Testis (tissue), 2 donors: ENCODE measurements at regions not wholly inside any gene's neighbourhood (a gene's known extent, or its start where the extent isn't known, plus 50 kb on each side); places are given as distances from the start of the nearest gene placed in this dataset.

Source experiments
- DNase-seq: peaks from one replicate; pipeline ENCODE4 v3.0.0-alpha.2; 2019
- H3K27ac ChIP-seq, 2 donors: fragments of 200-600 bp; sonication (generic); one replicate each; pipeline ENCODE4 v1.5.1; 2019
- H3K27me3 ChIP-seq: fragments of 200-600 bp; sonication (generic); one replicate; pipeline ENCODE4 v1.5.1; 2019
- H3K36me3 ChIP-seq: fragments of 200-600 bp; sonication (generic); one replicate; pipeline ENCODE4 v1.5.1; 2017; ENCODE audit warnings: low read depth; ENCODE audit errors: missing control alignments
- H3K4me1 ChIP-seq: fragments of 200-600 bp; sonication (generic); one replicate; pipeline ENCODE4 v1.5.1; 2019
- H3K4me3 ChIP-seq, 2 donors: fragments of 200-600 bp; sonication (generic); one replicate each; pipeline ENCODE4 v1.5.1; 2017 to 2019
- H3K9me3 ChIP-seq: fragments of 200-600 bp; sonication (generic); one replicate; pipeline ENCODE4 v1.5.1; 2017
- POLR2A ChIP-seq: fragments of 450-650 bp; IDR thresholded peaks from one replicate; pipeline ENCODE4 v1.6.1; 2017; ENCODE audit warnings: antibody characterized with exemption, mild to moderate bottlenecking, moderate library complexity
- WGBS, 2 donors: methylation state at CpG; one replicate each; pipeline ENCODE4 v1.1.5; 2018; 5-methylcytosine and 5-hydroxymethylcytosine counted together
- intact Hi-C: fragments of 100-400 bp; cut with DNase I; formaldehyde crosslinking; loops from one replicate; pipeline ENCODE4 v1.15.1; 2023; ENCODE audit warnings: low total_unique reads
- TF ChIP-seq, protein P1 (sequence below), 3 experiments: fragments of 450-650 bp in 2 of 3; fragments of 200-600 bp in 1 of 3; sonication (generic) in 1 of 3; IDR thresholded peaks; one replicate each; pipeline ENCODE4 v1.5.1; 2016 to 2019; ENCODE audit warnings: antibody characterized with exemption in 3 of 3, mild to moderate bottlenecking in 2 of 3, moderate library complexity in 1 of 3

DNA sequence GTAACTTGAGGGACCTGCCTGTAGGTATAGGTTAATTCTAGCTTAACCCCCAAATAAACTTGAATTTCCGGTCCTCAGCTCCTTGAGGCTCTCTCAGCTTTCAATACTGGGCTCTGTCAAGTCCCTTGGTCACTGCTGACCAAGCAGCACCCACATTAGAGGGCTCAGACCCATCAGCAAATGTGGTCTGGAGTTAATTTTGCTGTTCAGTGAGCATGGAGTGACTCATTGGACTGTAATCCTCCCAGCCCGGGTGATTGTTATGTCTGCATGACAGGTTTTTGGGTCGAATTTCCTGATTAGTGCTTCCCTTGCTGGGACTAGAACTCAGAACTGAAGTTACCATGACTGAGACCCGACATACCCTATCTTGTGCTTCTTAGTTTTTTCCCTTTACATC lies 130.6 kb downstream of the URB2 start:
- Histone ChIP-seq H3K4me1 (no peaks in the 10 kb centered on the region), H3K4me3 (no peak overlapping the region), H3K9me3 (no peaks in the 10 kb centered on the region), H3K27me3 (no peaks in the 10 kb centered on the region), H3K27ac (no peak overlapping the region), H3K36me3 (no peaks in the 10 kb centered on the region)
- intact Hi-C loops, result no loop called here
- no peak for TF ChIP-seq POLR2A
- TF ChIP-seq, protein P1, sequence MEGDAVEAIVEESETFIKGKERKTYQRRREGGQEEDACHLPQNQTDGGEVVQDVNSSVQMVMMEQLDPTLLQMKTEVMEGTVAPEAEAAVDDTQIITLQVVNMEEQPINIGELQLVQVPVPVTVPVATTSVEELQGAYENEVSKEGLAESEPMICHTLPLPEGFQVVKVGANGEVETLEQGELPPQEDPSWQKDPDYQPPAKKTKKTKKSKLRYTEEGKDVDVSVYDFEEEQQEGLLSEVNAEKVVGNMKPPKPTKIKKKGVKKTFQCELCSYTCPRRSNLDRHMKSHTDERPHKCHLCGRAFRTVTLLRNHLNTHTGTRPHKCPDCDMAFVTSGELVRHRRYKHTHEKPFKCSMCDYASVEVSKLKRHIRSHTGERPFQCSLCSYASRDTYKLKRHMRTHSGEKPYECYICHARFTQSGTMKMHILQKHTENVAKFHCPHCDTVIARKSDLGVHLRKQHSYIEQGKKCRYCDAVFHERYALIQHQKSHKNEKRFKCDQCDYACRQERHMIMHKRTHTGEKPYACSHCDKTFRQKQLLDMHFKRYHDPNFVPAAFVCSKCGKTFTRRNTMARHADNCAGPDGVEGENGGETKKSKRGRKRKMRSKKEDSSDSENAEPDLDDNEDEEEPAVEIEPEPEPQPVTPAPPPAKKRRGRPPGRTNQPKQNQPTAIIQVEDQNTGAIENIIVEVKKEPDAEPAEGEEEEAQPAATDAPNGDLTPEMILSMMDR (IDR thresholded peaks at IDR 0.05), result no peak
- WGBS, 2 donors, result 82 to 85% methylated on average over 3 to 4 of the region's 4 CpGs
- no peak for DNase-seq

DNA sequence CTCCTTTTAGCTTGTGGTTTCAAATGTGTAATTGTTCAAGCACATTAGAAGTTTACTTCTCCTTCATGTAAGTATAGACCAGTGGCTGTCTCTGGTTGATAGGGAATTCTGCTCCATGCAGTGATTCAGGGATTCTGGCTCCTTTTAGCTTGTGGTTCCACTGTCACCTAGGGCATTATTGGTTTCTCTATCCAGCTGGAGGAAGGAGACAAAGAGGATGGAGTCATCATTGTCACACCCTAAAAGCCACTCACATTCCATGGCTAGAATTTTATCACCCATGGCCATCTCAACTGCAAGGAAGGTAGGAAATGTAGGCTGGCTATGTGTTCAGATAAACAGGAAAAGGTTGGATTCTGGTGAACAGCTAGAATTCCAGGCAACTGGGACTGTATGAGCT lies 131.2 kb downstream of the URB2 start:
- TF ChIP-seq, protein P1 (IDR thresholded peaks at IDR 0.05), result no peak
- TF ChIP-seq POLR2A, result no peak
- Histone ChIP-seq H3K9me3 (no peaks in the 10 kb centered on the region), H3K36me3 (no peaks in the 10 kb centered on the region), H3K4me1 (no peaks in the 10 kb centered on the region), H3K27ac (no peak overlapping the region), H3K27me3 (no peaks in the 10 kb centered on the region), H3K4me3 (no peak overlapping the region)
- intact Hi-C loops, result no loop called here
- DNase-seq, result no peak

DNA sequence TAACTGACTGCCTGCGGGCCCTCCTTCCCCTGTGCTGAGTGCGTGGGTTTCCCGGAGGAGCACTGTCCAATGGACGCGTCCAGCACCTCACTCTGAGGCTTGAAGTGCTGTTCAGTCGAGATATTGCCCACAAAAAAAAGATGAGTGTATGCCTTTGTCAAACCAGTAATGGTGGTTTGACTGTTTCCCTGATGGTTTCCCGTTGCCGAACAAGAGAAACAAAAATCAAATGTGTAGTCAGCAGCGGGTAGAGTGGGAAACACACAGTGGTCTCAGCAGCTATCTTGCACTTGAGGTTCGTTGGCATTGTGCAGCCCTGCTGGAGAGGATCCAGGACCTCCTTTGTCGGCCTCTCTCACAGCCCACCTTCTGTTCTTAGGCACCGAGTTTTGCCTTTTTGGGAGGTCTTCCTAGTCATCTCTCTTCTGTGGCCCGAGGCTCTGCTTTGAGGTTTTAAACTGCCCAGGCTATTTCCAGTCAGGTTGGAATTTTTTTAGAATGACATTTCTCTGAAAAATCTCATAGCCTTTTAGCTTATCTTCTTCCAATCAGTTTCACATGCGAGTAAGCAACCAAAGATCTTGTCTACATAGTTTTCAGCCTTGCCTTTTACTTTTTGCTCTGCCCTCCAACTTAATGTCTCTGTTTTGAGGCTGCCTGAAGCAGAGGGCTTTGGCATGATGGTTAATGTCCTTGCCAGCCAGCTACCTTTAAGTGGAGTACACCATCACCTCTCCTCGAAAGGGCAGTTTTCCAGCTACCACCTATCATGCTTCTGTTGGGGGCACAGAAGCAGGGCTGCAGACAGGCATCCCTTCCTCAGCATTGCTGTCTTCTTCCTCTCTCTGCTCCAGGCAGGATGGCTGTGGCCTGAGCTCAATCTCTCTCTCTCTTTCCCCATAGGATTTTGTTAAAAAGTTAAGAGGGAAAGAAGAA lies 132.3 kb downstream of the URB2 start:
- TF ChIP-seq, protein P1 (IDR thresholded peaks at IDR 0.05), result no peak
- no peak for TF ChIP-seq POLR2A
- intact Hi-C loops, result no loop called here
- no peak for DNase-seq
- H3K36me3 ChIP-seq, result no peaks in the 10 kb centered on the region
- whole genome bisulfite sequencing, 2 donors, result 92 to 93% methylated on average over 15 of the region's 15 CpGs
- H3K9me3 ChIP-seq, result no peaks in the 10 kb centered on the region
- no peaks in the 10 kb centered on the region for H3K4me1 ChIP-seq
- no peak overlapping the region for H3K4me3 ChIP-seq
- no peak overlapping the region for H3K27ac ChIP-seq
- H3K27me3 ChIP-seq, result no peaks in the 10 kb centered on the region

DNA sequence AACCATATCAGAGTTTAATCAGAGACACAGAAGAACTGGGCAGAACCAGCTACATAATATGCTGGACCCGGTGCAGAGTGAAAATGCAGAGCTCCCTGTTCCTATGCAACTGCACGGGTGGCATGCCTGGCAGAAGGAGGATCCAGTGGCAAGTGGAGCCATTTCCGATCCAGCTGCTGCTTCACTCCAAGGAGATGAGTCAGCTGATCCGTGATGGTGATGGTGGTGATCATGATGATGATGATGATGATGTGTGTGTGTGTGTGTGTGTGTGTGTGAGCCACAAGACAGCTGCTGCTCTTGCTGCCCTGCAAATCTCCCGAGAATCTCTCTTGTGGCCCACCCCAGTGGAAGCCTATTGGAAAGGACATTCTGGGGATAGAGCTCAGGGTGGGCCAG lies 133.0 kb downstream of the URB2 start:
- H3K4me1 ChIP-seq, result no peaks in the 10 kb centered on the region
- DNase-seq, result no peak
- H3K4me3 ChIP-seq, result no peak overlapping the region
- intact Hi-C loops, result no loop called here
- H3K36me3 ChIP-seq, result no peaks in the 10 kb centered on the region
- no peak for TF ChIP-seq POLR2A
- TF ChIP-seq, protein P1 (IDR thresholded peaks at IDR 0.05), result no peak
- H3K27ac ChIP-seq, result no peak overlapping the region
- H3K27me3 ChIP-seq, result no peaks in the 10 kb centered on the region
- 88 to 90% methylated on average over 5 of the region's 5 CpGs for WGBS, 2 donors
- no peaks in the 10 kb centered on the region for H3K9me3 ChIP-seq

DNA sequence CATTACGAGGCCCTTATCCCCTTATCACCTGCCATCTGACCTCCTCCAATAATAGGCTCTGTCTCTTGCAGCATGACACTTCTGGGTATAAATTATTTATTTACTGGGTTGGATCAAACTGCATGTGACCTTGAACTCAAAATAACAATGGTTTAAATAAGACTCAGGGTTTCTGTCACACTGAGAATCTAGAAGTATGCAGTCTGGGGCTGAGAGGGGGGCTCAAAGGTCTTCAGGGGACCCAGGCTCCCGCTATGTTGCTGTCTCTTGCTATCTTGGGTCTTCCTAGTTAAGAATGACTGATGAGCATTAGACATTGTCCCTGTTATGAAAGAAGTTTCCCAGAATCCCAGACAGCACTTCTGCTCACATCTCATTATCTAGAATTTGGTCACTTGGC lies 133.5 kb downstream of the URB2 start:
- Histone ChIP-seq H3K4me3 (no peak overlapping the region), H3K36me3 (no peaks in the 10 kb centered on the region), H3K4me1 (no peaks in the 10 kb centered on the region), H3K9me3 (no peaks in the 10 kb centered on the region), H3K27me3 (no peaks in the 10 kb centered on the region), H3K27ac (no peak overlapping the region)
- WGBS, 2 donors, result 68 to 78% methylated on average over 2 of the region's 2 CpGs
- no peak for DNase-seq
- intact Hi-C loops, result no loop called here
- TF ChIP-seq, protein P1 (IDR thresholded peaks at IDR 0.05), result no peak
- no peak for TF ChIP-seq POLR2A
